ENCODE measurements at regions not wholly inside any gene's neighbourhood (a gene's known extent, or its start where the extent isn't known, plus 50 kb on each side); places are given as distances from the start of the nearest gene placed in this dataset.

- Histone ChIP-seq H3K9me3 (ENCODE audit: low read depth) (no peaks in the 10 kb centered on the region), H3K4me3 (no peak overlapping the region), H3K79me2 (ENCODE audit: low read depth) (no peaks in the 10 kb centered on the region), H4K20me1 (ENCODE audit: low read depth) (no peaks in the 10 kb centered on the region), H3F3A (ENCODE audit: low read depth) (no peaks in the 10 kb centered on the region), H3K27me3 (no peaks in the 10 kb centered on the region), H3K4me1 (no peaks in the 10 kb centered on the region), H3K9ac (no peak overlapping the region), H3K27ac (no peak overlapping the region), H3K4me2 (no peak overlapping the region), H2AFZ (replicated peaks) (no peak overlapping the region), H3K36me3 (no peaks in the 10 kb centered on the region)
- no peak overlapping the region for H3K27ac Mint-ChIP-seq
- H3K27me3 Mint-ChIP-seq (ENCODE audit: insufficient read depth, low read depth): no peaks in the 10 kb centered on the region
- no peak overlapping the region for H3K4me3 Mint-ChIP-seq
- no peak for DNase-seq (ENCODE audit: low spot score)
- H3K4me1 Mint-ChIP-seq: no peaks in the 10 kb centered on the region
- TF ChIP-seq EZH2 (IDR thresholded peaks at IDR 0.05) (no peak), CTCF (IDR thresholded peaks at IDR 0.05) (no peak), EZH2phosphoT487 (IDR thresholded peaks at IDR 0.05) (no peak)
- peaks cover 29% of the 10 kb centered on the region for H3K36me3 Mint-ChIP-seq
- H3K9me3 Mint-ChIP-seq: no peaks in the 10 kb centered on the region
Measured at GRCh38 chr4:20554134-20554533, 146.1 kb upstream of the PACRGL start.

- no peak for TF ChIP-seq EZH2phosphoT487 (IDR thresholded peaks at IDR 0.05)
- no peak for TF ChIP-seq CTCF (IDR thresholded peaks at IDR 0.05)
- no peak for TF ChIP-seq EZH2 (IDR thresholded peaks at IDR 0.05)
- no peak for DNase-seq (ENCODE audit: low spot score)
Measured at GRCh38 chr4:20565075-20565721, 135.1 kb upstream of the PACRGL start.

GRCh38 chr4:20570981-20571715 is 129.1 kb upstream of the PACRGL start:
- no peak for TF ChIP-seq EZH2 (IDR thresholded peaks at IDR 0.05)
- TF ChIP-seq EZH2phosphoT487 (IDR thresholded peaks at IDR 0.05): no peak
- no peak for TF ChIP-seq CTCF (IDR thresholded peaks at IDR 0.05)
- no peak overlapping the region for H3K4me2 ChIP-seq
- H3K4me3 ChIP-seq: no peak overlapping the region
- no peak overlapping the region for H3K9ac ChIP-seq
- no peaks in the 10 kb centered on the region for H3K9me3 Mint-ChIP-seq
- no peak overlapping the region for H3K4me3 Mint-ChIP-seq
- no peaks in the 10 kb centered on the region for H3K36me3 ChIP-seq
- H2AFZ ChIP-seq (replicated peaks): no peak overlapping the region
- H3K9me3 ChIP-seq (ENCODE audit: low read depth): no peaks in the 10 kb centered on the region
- H3K4me1 Mint-ChIP-seq: peaks cover 28% of the 10 kb centered on the region
- no peaks in the 10 kb centered on the region for H3K27me3 ChIP-seq
- no peak overlapping the region for H3K27ac Mint-ChIP-seq
- DNase-seq (ENCODE audit: low spot score): no peak
- peaks cover 8% of the 10 kb centered on the region for H3F3A ChIP-seq (ENCODE audit: low read depth)
- H3K27me3 Mint-ChIP-seq (ENCODE audit: insufficient read depth, low read depth): no peaks in the 10 kb centered on the region
- H3K36me3 Mint-ChIP-seq: peaks cover 15% of the 10 kb centered on the region
- H3K27ac ChIP-seq: no peak overlapping the region
- no peaks in the 10 kb centered on the region for H3K79me2 ChIP-seq (ENCODE audit: low read depth)
- no peaks in the 10 kb centered on the region for H4K20me1 ChIP-seq (ENCODE audit: low read depth)
- peaks cover 18% of the 10 kb centered on the region for H3K4me1 ChIP-seq

More at GRCh38 chr4:20565075-20565721, 135.1 kb upstream of the PACRGL start:
- Histone ChIP-seq H3K36me3 (no peaks in the 10 kb centered on the region), H3K9me3 (ENCODE audit: low read depth) (no peaks in the 10 kb centered on the region), H2AFZ (replicated peaks) (no peak overlapping the region), H3K9ac (no peak overlapping the region), H3K4me3 (no peak overlapping the region), H4K20me1 (ENCODE audit: low read depth) (no peaks in the 10 kb centered on the region), H3F3A (ENCODE audit: low read depth) (no peaks in the 10 kb centered on the region), H3K27me3 (no peaks in the 10 kb centered on the region), H3K4me1 (no peaks in the 10 kb centered on the region), H3K27ac (no peak overlapping the region), H3K79me2 (ENCODE audit: low read depth) (no peaks in the 10 kb centered on the region), H3K4me2 (no peak overlapping the region)
- H3K27me3 Mint-ChIP-seq (ENCODE audit: insufficient read depth, low read depth): no peaks in the 10 kb centered on the region
- no peaks in the 10 kb centered on the region for H3K4me1 Mint-ChIP-seq
- H3K27ac Mint-ChIP-seq: no peak overlapping the region
- peaks cover 13% of the 10 kb centered on the region for H3K36me3 Mint-ChIP-seq
- no peaks in the 10 kb centered on the region for H3K9me3 Mint-ChIP-seq
- no peak overlapping the region for H3K4me3 Mint-ChIP-seq
